Fibroblast of skin of right quadriceps (primary cell): ENCODE measurements at regions not wholly inside any gene's neighbourhood (a gene's known extent, or its start where the extent isn't known, plus 50 kb on each side); places are given as distances from the start of the nearest gene placed in this dataset.
A peak's percentile ranks its signal among the peaks of the same experiment; 100 is the strongest.
"Not testable (repeated sequence)": the region's sequence is repeated elsewhere in the genome, so short reads cannot be mapped to it uniquely, and the experiment has no call there.

Source experiments
- DNase-seq: peaks from one replicate; pipeline ENCODE4 v3.0.0-alpha.2; 2013

DNA sequence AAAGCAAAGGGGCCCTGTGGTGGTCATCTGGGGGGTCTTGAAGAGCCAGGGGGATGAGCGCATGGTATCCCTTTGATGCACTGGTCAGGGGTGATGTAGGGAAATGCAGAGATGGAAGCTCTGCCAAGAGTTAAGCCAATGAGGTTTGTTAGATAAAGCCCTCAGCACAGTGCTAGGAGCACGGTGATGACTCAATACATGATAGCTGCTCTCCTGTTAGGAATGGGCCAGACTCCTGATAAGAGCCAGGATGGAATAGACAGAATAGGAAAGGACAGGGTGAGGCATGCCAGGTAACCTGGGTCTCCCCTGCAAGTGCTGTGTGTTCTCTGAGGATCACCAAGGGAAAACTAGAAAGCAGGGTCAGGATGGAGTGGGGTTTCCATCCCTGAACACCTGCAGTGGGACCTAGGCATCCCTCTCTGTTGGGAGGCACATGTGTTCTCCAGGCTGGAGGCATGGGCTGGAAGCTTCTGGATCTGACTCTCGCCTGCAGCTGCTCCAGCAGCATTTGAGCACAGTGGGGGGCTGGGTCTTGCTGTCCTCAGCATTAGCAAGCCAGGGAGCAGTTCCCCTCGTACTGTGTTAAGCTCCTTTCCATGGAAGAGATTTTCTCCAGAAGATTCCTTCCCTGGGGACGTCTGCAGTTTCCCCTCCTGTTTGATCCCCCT lies 71.8 kb upstream of the TIAM2 start:
- DNase-seq: no peak

DNA sequence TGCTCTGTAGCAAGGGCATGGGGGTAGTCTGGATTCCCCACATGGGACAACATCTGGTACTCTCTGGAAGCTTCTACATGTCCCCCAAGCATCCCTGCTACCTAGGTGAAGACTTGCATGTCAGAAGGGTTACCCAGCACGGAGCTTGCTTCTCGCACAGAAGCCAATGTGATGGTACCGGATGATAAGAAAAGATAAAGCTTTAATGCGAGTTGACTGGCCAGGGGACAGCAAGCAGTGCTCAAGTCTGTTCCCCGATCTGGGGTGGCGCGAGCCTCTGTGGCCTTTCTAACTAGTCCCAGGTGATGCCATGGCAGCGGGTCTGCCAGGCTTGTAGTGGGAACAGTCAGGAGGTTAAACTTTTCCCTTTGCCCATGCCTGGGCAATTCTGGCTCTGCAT lies 70.0 kb upstream of the TIAM2 start:
- no peak for DNase-seq

DNA sequence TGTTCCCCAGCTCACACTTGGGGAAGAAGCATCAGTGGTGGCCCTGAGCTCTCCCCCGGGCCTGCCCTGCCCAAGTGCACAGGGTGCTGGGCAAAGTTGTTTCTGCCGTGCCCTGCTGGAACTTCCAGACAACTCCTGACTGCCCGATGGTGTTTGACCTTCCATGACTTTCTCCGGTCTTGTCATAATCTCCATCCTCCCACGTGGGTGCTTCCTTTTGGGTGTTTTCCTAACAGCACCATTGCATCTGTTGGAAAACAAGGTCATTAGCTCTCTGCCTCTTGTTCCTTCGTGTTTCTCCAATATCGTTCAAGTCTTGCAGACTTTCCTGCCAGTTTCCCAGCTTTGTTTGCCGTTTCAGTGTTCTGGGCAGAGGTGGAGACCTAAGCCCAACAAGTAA lies 68.7 kb upstream of the TIAM2 start:
- no peak for DNase-seq

DNA sequence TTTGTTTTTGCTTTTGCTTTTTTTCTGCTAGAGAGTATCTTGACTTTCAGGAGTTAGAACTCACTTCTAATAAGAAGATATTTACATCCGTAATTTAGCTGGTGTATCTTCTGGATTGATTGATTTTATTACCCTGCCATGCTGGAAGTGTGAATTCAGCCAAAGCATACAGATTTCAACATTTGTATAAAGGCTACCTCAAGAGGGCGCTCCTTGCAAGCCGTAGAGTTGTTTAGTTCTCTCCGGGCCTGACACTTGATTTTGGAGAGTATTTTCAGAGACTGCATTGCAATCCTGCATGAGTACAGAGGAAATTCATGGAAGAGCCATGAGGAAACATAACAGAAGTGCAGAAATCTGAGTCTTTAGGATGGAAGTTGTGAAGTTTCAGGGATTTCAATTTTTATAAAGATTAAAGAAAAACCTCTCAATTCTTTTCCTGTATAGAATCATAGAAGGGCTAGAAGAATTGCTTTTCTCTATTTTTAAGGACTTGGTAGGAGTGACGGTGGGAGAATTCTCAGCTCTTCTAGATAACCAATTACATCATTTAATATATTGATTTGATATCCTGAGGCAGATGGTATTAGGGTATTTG lies 66.7 kb upstream of the TIAM2 start:
- peak; percentile 74 for DNase-seq

DNA sequence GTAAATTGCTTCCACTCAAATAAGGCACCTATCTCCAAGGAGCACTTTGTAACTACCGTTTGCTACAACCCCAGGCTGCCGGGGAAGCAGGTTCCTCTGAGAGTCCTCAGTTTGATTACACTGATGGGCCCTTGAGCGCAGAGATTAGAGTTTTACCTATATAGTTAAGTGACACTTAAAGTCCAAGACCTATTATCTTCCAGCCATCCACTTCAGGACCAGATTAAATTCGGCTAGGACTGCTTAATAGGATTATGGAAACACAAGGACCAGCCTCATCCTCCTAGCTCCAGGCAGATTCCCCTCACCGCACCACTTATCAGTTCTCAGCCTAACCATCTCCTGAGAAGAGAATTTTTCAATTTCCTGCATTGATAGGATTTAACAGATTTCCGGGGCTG lies 64.7 kb upstream of the TIAM2 start:
- DNase-seq: no peak

DNA sequence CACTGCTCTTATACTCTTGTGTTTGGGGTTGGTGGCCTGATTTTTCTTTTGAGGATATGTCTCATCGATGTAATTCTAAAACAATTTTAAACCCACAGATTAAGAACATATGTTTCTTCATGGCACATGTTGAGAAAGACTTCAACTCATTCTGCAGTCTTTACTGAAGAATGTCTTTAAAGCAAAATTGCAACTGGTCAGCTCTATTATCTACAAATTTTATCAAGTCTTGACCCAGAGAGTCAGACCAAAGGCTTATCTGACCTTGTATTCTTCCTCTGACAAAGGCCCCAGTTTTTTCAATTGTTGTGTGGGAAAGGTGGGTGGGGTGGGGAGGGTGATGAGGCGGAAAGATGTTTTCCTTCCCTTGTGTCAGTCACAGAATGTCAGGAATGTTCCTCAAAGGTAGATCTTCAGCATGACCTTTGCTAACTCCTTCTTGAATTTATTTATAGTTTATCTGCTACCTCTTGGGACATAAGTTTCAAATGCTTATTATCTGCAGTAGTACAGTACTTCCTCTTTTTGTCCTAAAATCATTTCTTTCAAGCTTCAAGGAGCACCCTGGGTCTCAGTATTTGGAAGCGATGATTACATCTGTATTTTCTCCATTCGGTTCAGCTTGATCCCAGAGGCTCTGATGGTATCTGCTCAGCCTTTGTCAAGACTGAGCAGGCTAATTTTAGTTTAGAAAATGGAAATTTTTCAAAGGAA lies 63.2 kb upstream of the TIAM2 start:
- peak; percentile 87 for DNase-seq

DNA sequence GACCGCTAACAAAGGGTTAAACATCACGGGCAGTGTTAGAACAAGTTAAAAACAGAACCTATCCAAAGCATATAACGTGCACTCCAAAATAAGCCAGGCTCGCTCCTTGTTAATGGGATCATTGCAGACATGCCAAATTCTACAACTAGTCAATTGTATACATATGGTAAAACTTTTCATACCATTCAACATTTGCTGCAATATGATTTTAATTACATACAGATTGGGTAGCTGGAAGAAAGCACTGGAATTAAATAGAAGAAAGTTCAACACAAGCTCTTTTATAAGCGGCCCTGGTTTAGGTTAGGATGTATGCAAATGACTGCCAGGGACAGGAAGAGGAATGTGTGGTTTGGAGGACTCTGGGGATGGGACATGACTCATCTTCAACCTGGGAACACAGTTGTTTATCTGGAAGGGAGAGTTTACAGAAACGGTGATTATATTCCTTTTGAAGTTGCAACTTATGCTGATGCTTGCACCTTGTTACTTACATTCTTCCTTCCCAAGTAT lies 62.5 kb upstream of the TIAM2 start:
- DNase-seq: peak; percentile 97

DNA sequence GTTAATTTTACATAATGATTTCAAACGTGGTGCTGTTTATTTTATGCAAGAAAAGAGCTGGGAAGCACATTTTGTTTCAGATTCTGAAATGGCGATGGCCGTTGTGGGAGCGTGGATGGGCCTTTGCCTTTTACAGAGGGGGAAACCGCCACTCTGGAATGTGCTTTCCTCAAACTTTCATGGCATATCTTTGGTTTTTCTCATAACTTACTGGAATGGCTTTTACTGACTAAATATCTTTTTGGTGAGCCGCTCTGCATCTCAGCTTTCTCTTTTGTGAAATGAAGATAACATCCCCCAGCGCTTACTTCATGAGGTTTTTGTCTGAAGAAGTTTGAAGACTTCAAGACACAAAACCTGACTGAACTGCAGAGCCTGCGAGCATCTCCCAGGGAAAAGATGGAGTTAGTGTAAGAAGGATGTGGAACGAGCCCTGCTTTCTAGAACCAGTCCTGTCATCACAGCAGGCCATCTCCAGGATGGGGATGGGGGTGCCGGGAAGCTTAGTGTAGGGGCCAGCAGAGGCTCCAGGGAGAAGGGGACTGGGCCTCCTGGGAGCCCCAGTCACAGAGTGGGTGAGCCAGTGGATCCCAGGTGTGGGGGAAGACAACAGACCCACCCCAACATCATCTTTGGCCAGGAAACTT lies 61.8 kb upstream of the TIAM2 start:
- peak; percentile 90 for DNase-seq

DNA sequence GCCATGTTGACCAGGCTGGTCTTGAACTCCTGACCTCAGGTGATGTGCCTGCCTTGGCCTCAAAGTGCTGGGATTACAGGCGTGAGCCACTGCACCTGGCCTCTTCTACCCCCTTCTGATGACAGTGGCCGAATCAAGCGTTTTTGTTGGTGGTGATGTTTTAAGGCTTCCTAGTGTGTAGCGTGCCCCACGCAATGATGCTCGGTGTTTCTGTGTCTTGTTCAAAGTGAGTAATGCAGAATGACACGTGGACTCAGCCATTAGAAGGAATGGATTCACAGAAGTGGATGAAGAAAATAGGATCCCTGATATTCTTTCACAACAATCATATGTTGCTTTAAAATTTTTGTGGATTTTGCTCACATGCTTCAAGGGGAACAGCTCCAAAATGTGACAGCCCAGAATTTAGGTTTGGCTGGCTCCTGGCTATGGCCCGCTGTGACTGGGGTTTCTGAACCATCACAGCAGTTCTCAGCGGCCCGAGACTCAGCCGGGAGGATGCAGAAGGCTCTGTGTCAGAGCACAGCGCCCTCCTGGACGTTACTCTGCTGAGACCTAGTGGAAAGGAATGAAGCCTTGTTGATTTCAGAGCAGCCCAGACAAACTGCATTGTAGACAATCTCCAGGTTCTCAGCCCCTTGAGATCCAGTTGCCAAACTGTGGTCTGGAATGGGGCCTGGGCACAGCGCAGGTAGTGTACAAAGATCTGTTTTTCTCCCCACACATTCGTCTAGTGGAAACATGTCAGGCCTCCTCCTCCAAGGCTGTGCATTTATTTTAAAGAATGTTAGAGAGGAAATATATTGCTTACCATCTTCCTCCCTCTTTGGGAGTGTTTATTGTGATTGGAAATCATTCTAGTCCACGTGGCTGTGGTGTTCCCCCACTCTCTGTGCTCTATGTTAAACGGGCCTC lies 57.6 kb upstream of the TIAM2 start:
- DNase-seq: peak; percentile 34

DNA sequence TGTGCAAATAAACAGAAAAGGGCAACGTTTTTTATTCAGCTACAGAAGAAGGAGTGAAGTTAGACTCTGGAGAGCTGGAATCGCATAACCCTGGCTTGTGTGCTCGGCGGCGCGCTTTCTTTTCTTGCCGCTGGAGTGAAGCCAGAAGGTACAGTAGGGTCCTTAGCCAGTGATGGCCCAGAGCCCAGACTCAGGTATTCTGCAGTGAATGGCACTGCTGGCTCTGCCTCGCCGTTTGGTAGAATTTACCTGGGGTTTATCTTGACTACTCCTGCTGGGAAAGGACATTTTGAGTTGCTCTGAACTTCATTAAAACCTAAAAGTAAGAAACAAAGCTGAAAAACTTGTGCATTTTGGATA lies 56.9 kb upstream of the TIAM2 start:
- DNase-seq: no peak

DNA sequence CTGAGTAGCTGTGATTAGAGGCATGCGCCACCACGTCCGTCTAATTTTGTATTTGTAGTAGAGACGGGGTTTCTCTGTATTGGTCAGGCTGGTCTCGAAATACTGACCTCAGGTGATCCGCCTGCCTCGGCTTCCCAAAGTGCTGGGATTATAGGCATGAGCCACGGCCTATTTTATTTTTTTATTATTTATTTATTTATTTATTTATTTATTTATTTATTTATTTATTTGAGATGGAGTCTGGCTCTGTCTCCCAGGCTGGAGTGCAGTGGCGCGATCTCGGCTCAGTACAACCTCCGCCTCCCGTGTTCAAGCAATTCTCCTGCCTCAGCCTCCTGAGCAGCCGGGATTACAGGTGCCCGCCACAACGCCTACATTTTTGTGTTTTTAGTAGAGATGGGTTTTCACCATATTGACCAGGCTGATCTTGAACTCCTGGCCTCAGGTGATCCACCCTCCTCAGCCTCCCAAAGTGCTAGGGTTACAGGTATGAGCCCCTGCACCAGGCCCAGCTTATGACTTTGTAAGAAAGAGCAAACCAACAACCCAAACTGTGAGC lies 56.3 kb upstream of the TIAM2 start:
- DNase-seq: not testable (repeated sequence)

DNA sequence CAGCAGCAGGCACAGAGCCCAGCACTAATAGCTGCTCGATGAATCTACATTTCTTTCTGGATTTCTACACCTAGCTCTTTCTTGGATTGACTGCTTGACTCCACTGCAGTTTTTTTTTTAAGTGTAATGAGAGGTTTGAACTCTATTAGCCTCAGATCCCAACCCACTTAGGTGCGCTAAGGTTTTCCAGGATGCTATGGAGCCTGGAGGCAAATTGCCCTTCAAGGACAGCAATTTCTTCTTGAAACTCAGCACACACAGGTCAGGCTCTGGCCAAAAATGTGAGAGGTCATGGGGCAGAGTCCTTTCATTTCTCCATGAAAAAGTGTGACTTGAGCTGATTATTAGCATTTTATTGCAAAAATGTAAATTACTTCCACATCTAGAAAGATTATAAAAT lies 52.3 kb upstream of the TIAM2 start:
- DNase-seq: no peak

DNA sequence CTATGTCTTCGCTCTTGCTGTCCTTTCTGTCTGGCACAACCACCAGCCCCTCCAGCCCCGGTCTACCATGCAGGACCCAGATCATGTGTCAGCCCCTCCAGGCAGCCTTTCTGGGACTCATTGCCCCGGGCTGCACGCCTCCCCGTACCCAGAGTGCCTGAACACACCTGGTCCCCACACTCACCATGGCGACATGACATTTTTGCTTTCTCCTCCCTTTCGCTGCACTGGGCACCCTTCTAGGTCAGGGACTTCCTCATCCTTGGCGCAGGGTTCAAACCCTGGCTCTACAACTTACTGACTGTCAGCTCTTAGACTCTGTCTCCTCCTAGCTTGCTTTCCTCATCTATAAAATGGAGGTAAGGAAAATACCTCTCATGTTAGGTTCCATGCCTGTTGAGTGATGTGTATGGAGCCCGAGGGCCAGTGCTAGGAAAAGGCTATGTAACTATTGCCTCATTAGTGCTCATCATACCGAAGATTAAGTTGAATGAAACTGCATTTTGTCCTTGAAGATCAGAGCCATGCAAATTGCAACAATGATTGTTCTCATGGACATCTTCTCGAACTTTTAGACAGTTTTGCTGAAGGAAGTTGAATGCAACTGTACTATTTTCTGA lies 49.7 kb upstream of the TIAM2 start:
- no peak for DNase-seq
